ENCODE measurements at regions not wholly inside any gene's neighbourhood (a gene's known extent, or its start where the extent isn't known, plus 50 kb on each side); places are given as distances from the start of the nearest gene placed in this dataset.

DNA sequence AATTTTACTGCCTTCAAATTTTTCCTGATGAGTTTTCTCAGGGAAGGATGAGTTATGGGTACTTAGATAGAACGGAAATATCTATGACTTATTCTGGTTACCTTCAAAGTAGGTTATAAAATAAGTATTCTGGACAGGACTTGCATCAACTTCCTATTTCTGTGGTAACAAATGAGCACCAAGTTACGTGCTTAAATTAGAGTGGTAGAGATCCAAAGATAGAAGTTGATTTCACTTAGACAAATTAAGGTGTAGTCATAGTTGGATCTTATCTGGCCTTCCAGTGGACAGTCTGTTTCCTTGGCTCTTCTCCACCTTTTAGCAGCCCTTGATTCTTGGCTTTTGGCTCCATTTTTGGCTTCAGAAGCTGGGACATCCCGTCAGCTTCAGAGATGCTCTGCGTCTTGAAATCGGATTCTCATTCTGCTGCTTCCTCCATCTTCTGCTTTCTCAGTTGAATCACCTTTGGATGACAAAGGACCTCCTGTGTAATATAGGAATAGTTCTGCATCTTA is 109.9 kb downstream of the ZNF518B start:
- no peak for TF ChIP-seq EZH2 (IDR thresholded peaks at IDR 0.05; ENCODE audit: borderline replicate concordance, low read depth, low read length, severe bottlenecking)
- TF ChIP-seq, protein P1, sequence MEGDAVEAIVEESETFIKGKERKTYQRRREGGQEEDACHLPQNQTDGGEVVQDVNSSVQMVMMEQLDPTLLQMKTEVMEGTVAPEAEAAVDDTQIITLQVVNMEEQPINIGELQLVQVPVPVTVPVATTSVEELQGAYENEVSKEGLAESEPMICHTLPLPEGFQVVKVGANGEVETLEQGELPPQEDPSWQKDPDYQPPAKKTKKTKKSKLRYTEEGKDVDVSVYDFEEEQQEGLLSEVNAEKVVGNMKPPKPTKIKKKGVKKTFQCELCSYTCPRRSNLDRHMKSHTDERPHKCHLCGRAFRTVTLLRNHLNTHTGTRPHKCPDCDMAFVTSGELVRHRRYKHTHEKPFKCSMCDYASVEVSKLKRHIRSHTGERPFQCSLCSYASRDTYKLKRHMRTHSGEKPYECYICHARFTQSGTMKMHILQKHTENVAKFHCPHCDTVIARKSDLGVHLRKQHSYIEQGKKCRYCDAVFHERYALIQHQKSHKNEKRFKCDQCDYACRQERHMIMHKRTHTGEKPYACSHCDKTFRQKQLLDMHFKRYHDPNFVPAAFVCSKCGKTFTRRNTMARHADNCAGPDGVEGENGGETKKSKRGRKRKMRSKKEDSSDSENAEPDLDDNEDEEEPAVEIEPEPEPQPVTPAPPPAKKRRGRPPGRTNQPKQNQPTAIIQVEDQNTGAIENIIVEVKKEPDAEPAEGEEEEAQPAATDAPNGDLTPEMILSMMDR (IDR thresholded peaks at IDR 0.05; ENCODE audit: borderline replicate concordance, extremely low read depth, low read length, poor library complexity, severe bottlenecking), result no peak

All from DND-41 (cell line).